ENCODE measurements at regions not wholly inside any gene's neighbourhood (a gene's known extent, or its start where the extent isn't known, plus 50 kb on each side); places are given as distances from the start of the nearest gene placed in this dataset.

GRCh38 chr4:184924516-184924915 lies 93.8 kb upstream of the HELT start:
- WGBS (ENCODE audit: low lambda C conversion rate), result 21% methylated on average over 2 of the region's 2 CpGs
- no peak overlapping the region for H3K9ac ChIP-seq
- ChIA-PET CTCF (no interaction called here), POLR2A (no interaction called here)
- H3K4me2 ChIP-seq, result no peak overlapping the region
- no peak for DNase-seq
- H3K79me2 ChIP-seq (ENCODE audit: insufficient read depth), result no peaks in the 10 kb centered on the region
- TF ChIP-seq POLR2AphosphoS5 (IDR thresholded peaks at IDR 0.05; ENCODE audit: low read depth, low read length) (no peak), FOSL2 (IDR thresholded peaks at IDR 0.05; ENCODE audit: borderline replicate concordance, low read depth) (no peak), TEAD4 (IDR thresholded peaks at IDR 0.05; ENCODE audit: borderline replicate concordance, insufficient read depth) (no peak), ELF1 (IDR thresholded peaks at IDR 0.05) (no peak), USF2 (IDR thresholded peaks at IDR 0.05; ENCODE audit: borderline replicate concordance, low read depth, low read length) (no peak), NRF1 (IDR thresholded peaks at IDR 0.05; ENCODE audit: low read depth, low read length) (no peak), ZBTB33 (IDR thresholded peaks at IDR 0.05; ENCODE audit: borderline replicate concordance, low read depth) (no peak)
- no peaks in the 10 kb centered on the region for H3K36me3 ChIP-seq (replicated peaks in 1 of 2; ENCODE audit: control insufficient read depth in 1 of 2, insufficient read depth in 2 of 2, low read length in 1 of 2)
- H3F3A ChIP-seq (replicated peaks; ENCODE audit: insufficient read depth), result no peaks in the 10 kb centered on the region
- no peak overlapping the region for H3K4me3 ChIP-seq (ENCODE audit: low read depth in 2 of 2, low read length in 1 of 2)
- no peaks in the 10 kb centered on the region for H3K4me1 ChIP-seq (ENCODE audit: control insufficient read depth in 1 of 2, insufficient read depth in 2 of 2, low read depth in 1 of 2, low read length in 1 of 2)
- no peaks in the 10 kb centered on the region for H3K9me3 ChIP-seq
- no peaks in the 10 kb centered on the region for H4K20me1 ChIP-seq (ENCODE audit: insufficient read depth)
- no peak overlapping the region for H3K27ac ChIP-seq (ENCODE audit: low read depth in 2 of 2, low read length in 1 of 2)
- H3K27me3 ChIP-seq (ENCODE audit: insufficient read depth), result no peaks in the 10 kb centered on the region
- no peaks in the 10 kb centered on the region for H3K9me2 ChIP-seq
- no peak overlapping the region for H2AFZ ChIP-seq (ENCODE audit: low read depth)

- ChIA-PET POLR2A (no interaction called here), CTCF (no interaction called here)
- Histone ChIP-seq H3K4me3 (ENCODE audit: low read depth in 2 of 2, low read length in 1 of 2) (no peak overlapping the region), H3K9ac (no peak overlapping the region), H3K27ac (ENCODE audit: low read depth in 2 of 2, low read length in 1 of 2) (no peak overlapping the region), H3K4me2 (no peak overlapping the region), H3K36me3 (replicated peaks in 1 of 2; ENCODE audit: control insufficient read depth in 1 of 2, insufficient read depth in 2 of 2, low read length in 1 of 2) (no peaks in the 10 kb centered on the region), H4K20me1 (ENCODE audit: insufficient read depth) (no peaks in the 10 kb centered on the region), H2AFZ (ENCODE audit: low read depth) (no peak overlapping the region), H3K79me2 (ENCODE audit: insufficient read depth) (no peaks in the 10 kb centered on the region), H3K4me1 (ENCODE audit: control insufficient read depth in 1 of 2, insufficient read depth in 2 of 2, low read depth in 1 of 2, low read length in 1 of 2) (peaks cover 0 to 6% of the 10 kb centered on the region in 2 experiments; a peak in 1 of 4 replicates), H3K9me2 (no peaks in the 10 kb centered on the region), H3F3A (replicated peaks; ENCODE audit: insufficient read depth) (no peaks in the 10 kb centered on the region), H3K9me3 (no peaks in the 10 kb centered on the region), H3K27me3 (ENCODE audit: insufficient read depth) (no peaks in the 10 kb centered on the region)
- DNase-seq, result no peak
- 57% methylated on average over 8 of the region's 8 CpGs for WGBS (ENCODE audit: low lambda C conversion rate)
- TF ChIP-seq RCOR1 (IDR thresholded peaks at IDR 0.05; ENCODE audit: low read length) (no peak), REST (IDR thresholded peaks at IDR 0.05; ENCODE audit: low read depth, low read length) (no peak), POLR2AphosphoS5 (IDR thresholded peaks at IDR 0.05; ENCODE audit: low read depth, low read length) (no peak), FOSL2 (IDR thresholded peaks at IDR 0.05; ENCODE audit: borderline replicate concordance, low read depth) (no peak), USF2 (IDR thresholded peaks at IDR 0.05; ENCODE audit: borderline replicate concordance, low read depth, low read length) (no peak), EP300 (IDR thresholded peaks at IDR 0.05; ENCODE audit: borderline replicate concordance in 1 of 2, low read depth in 1 of 2, low read length in 1 of 2) (no peak), FOXM1 (IDR thresholded peaks at IDR 0.05; ENCODE audit: low read depth) (no peak), MXI1 (IDR thresholded peaks at IDR 0.05; ENCODE audit: low read depth, low read length) (no peak)
These were observed 88.8 kb upstream of the HELT start for GRCh38 chr4:184929476-184929875.

All from SK-N-SH (cell line).